Stimulated activated CD8-positive, alpha-beta memory T cell treated with anti-CD3 and anti-CD28 coated beads, Interleukin-15, amount 100 ng/mL, for 24 hours (primary cell): ENCODE measurements at regions not wholly inside any gene's neighbourhood (a gene's known extent, or its start where the extent isn't known, plus 50 kb on each side); places are given as distances from the start of the nearest gene placed in this dataset.

Experiments used
- DNase-seq: peaks from one replicate; pipeline ENCODE4 v3.0.0-alpha.2; 2020; ENCODE audit warnings: low read depth

- no peak for DNase-seq
These were observed 845.9 kb downstream of the MAT2B start for GRCh38 chr5:164351245-164351834.

GRCh38 chr5:164352695-164353094 is 847.3 kb downstream of the MAT2B start:
- no peak for DNase-seq

- DNase-seq = no peak
These were observed 847.7 kb downstream of the MAT2B start for GRCh38 chr5:164353155-164353554.

GRCh38 chr5:164354139-164354751 is 848.8 kb downstream of the MAT2B start:
- DNase-seq = no peak

GRCh38 chr5:164355267-164355830 is 849.9 kb downstream of the MAT2B start:
- DNase-seq = no peak

- no peak for DNase-seq
These were observed 851.4 kb downstream of the MAT2B start for GRCh38 chr5:164356790-164357189.

GRCh38 chr5:164357395-164358033 is 852.1 kb downstream of the MAT2B start:
- no peak for DNase-seq

GRCh38 chr5:164358531-164359259 is 853.3 kb downstream of the MAT2B start:
- DNase-seq = no peak

- DNase-seq = no peak
These were observed 854.1 kb downstream of the MAT2B start for GRCh38 chr5:164359260-164360255.

GRCh38 chr5:164360589-164360988 is 855.2 kb downstream of the MAT2B start:
- no peak for DNase-seq

- DNase-seq = no peak
These were observed 856.6 kb downstream of the MAT2B start for GRCh38 chr5:164361986-164362385.

- DNase-seq = no peak
These were observed 857.4 kb downstream of the MAT2B start for GRCh38 chr5:164362835-164363234.

- DNase-seq = no peak
These were observed 859.1 kb downstream of the MAT2B start for GRCh38 chr5:164364237-164365208.

- no peak for DNase-seq
These were observed 865.4 kb downstream of the MAT2B start for GRCh38 chr5:164370841-164371240.

- DNase-seq = no peak
These were observed 867.5 kb downstream of the MAT2B start for GRCh38 chr5:164372892-164373291.

- DNase-seq = no peak
These were observed 868.5 kb downstream of the MAT2B start for GRCh38 chr5:164373876-164374275.

GRCh38 chr5:164375051-164375450 is 869.6 kb downstream of the MAT2B start:
- no peak for DNase-seq

GRCh38 chr5:164376843-164377242 is 871.4 kb downstream of the MAT2B start:
- no peak for DNase-seq

- no peak for DNase-seq
These were observed 872.3 kb downstream of the MAT2B start for GRCh38 chr5:164377746-164378145.

- no peak for DNase-seq
These were observed 878.2 kb downstream of the MAT2B start for GRCh38 chr5:164383662-164384061.
